HEK293 (cell line): ENCODE measurements at regions not wholly inside any gene's neighbourhood (a gene's known extent, or its start where the extent isn't known, plus 50 kb on each side); places are given as distances from the start of the nearest gene placed in this dataset.

Experiments used
- MYNN ChIP-seq: fragments of 450-650 bp; formaldehyde crosslinking; IDR thresholded peaks from 2 replicates; pipeline ENCODE4 v1.5.1; 2016; ENCODE audit warnings: missing biosample characterization, missing genetic modification characterization, borderline replicate concordance
- ZNF776 ChIP-seq: fragments of 450-650 bp; formaldehyde crosslinking; IDR thresholded peaks from 2 replicates; pipeline ENCODE4 v1.5.0; 2017; ENCODE audit warnings: missing biosample characterization, missing genetic modification characterization, borderline replicate concordance

DNA sequence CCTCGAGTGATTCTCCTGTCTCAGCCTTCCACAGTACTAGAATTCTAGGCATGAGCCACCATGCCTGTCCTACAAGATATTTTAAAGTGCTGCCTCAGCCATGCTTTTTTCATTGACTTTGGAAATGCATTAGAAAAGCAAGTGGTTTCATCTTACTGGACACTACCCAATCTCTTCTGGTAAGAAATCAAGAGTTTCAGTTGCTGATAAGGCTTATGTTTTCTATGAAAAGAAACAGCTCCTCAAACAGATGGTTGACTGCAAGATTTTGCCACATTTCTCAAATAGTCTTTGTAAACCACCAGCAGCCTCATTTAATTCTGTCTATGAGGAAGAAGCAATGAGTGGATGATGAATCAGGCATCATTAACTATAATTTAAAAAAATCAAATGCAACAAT lies 264.5 kb upstream of the LRP1B start:
- TF ChIP-seq ZNF776 = no peak
- TF ChIP-seq MYNN (tag by site-specific recombination) = no peak
